Stimulated activated CD4-positive, alpha-beta T cell treated with anti-CD3 and anti-CD28 coated beads, Interleukin-12 subunit alpha, Interleukin-12 subunit beta, amount 100 ng/mL, for 48 hours (primary cell): ENCODE measurements at regions not wholly inside any gene's neighbourhood (a gene's known extent, or its start where the extent isn't known, plus 50 kb on each side); places are given as distances from the start of the nearest gene placed in this dataset.

Experiments used
- DNase-seq, 3 donors: peaks; one replicate each; pipeline ENCODE4 v3.0.0-alpha.2; 2020; ENCODE audit warnings: low read depth in 2 of 3, low spot score in 1 of 3

GRCh38 chr12:88310069-88310468 is 168.0 kb downstream of the TMTC3 start:
- DNase-seq, result no peak

- DNase-seq, result no peak
Measured at GRCh38 chr12:88310666-88311065, 168.6 kb downstream of the TMTC3 start.

- DNase-seq, result no peak
Measured at GRCh38 chr12:88313554-88313953, 171.4 kb downstream of the TMTC3 start.

GRCh38 chr12:88314706-88315105 is 172.6 kb downstream of the TMTC3 start:
- DNase-seq, result no peak

- DNase-seq, result no peak
Measured at GRCh38 chr12:88318726-88319125, 176.6 kb downstream of the TMTC3 start.

- no peak for DNase-seq
Measured at GRCh38 chr12:88325076-88325815, 183.1 kb downstream of the TMTC3 start.

- DNase-seq, result no peak
Measured at GRCh38 chr12:88325816-88326189, 183.7 kb downstream of the TMTC3 start.

- no peak for DNase-seq
Measured at GRCh38 chr12:88327276-88327675, 185.2 kb downstream of the TMTC3 start.

- no peak for DNase-seq
Measured at GRCh38 chr12:88328090-88328489, 186.0 kb downstream of the TMTC3 start.

GRCh38 chr12:88329833-88330232 is 187.7 kb downstream of the TMTC3 start:
- DNase-seq, result no peak

GRCh38 chr12:88334271-88334670 is 192.2 kb downstream of the TMTC3 start:
- no peak for DNase-seq

- DNase-seq, result no peak
Measured at GRCh38 chr12:88336076-88336739, 194.1 kb downstream of the TMTC3 start.

- DNase-seq, result no peak
Measured at GRCh38 chr12:88338486-88338885, 196.4 kb downstream of the TMTC3 start.

GRCh38 chr12:88339254-88339949 is 197.3 kb downstream of the TMTC3 start:
- no peak for DNase-seq

GRCh38 chr12:88339966-88340365 is 197.9 kb downstream of the TMTC3 start:
- DNase-seq, result no peak

- DNase-seq, result no peak
Measured at GRCh38 chr12:88342251-88342806, 200.2 kb downstream of the TMTC3 start.

GRCh38 chr12:88351146-88351545 is 209.0 kb downstream of the TMTC3 start:
- no peak for DNase-seq

GRCh38 chr12:88354691-88355090 is 212.6 kb downstream of the TMTC3 start:
- DNase-seq, result no peak

GRCh38 chr12:88360343-88360742 is 218.2 kb downstream of the TMTC3 start:
- DNase-seq, result no peak

- no peak for DNase-seq
Measured at GRCh38 chr12:88361493-88361892, 218.8 kb downstream of the KITLG start.

GRCh38 chr12:88362439-88362838 is 217.8 kb downstream of the KITLG start:
- no peak for DNase-seq

- DNase-seq, result no peak
Measured at GRCh38 chr12:88365403-88365802, 214.9 kb downstream of the KITLG start.
